A549 (cell line): ENCODE measurements at regions not wholly inside any gene's neighbourhood (a gene's known extent, or its start where the extent isn't known, plus 50 kb on each side); places are given as distances from the start of the nearest gene placed in this dataset.

Source experiments
- ATAC-seq, 2 experiments: fragments of 200-7000 bp in 1 of 2; fragments of >200 bp in 1 of 2; cut with Nextera tagmentation in 1 of 2; cut with Tn5 transposase in 1 of 2; 3 replicates each; pipeline versions ENCODE4 v1.8.0 to v1.9.1; 2018 to 2020; ENCODE audit warnings: mild to moderate bottlenecking in 1 of 2, moderate library complexity in 1 of 2
- CTCF ChIA-PET: fragments of 300-600 bp; sonication (Branson Sonifier 250); formaldehyde crosslinking; extraction: SDS; loops from one replicate; lab custom pipeline; 2021; ENCODE audit warnings: antibody characterized with exemption, inconsistent platforms; lab: Yijun Ruan, JAX
- POLR2A ChIA-PET: fragments of 350-600 bp; formaldehyde crosslinking; extraction: SDS; loops from one replicate; lab custom pipeline; 2021; ENCODE audit warnings: antibody characterized with exemption, inconsistent platforms; lab: Yijun Ruan, JAX
- DNase-seq, 2 experiments: peaks; one replicate each; pipeline versions ENCODE4 v3.0.0 to v3.0.0-alpha.2; 2011 to 2016; ENCODE audit warnings: low read depth in 1 of 2, low spot score in 1 of 2
- FAIRE-seq: peaks from 2 replicates; lab custom pipeline; 2011; peaks lifted over from hg19 to GRCh38; lab: Jason Lieb, UNC
- H3K27ac ChIP-seq, 2 experiments: fragments of >200 bp; sonication (Bioruptor Twin); formaldehyde crosslinking; 3 replicates each; pipeline ENCODE4 v1.5.1; 2016 to 2017
- H3K4me1 ChIP-seq: fragments of >200 bp; sonication (Bioruptor Twin); formaldehyde crosslinking; 3 replicates; pipeline ENCODE4 v1.6.1; 2016
- H3K4me2 ChIP-seq: fragments of >200 bp; sonication (Bioruptor Twin); formaldehyde crosslinking; 3 replicates; pipeline ENCODE4 v1.6.1; 2016
- H3K4me3 ChIP-seq: fragments of >200 bp; sonication (Bioruptor Twin); formaldehyde crosslinking; 3 replicates; pipeline ENCODE4 v1.5.1; 2016
- H3K9me3 ChIP-seq: fragments of >200 bp; sonication (Bioruptor Twin); formaldehyde crosslinking; 3 replicates; pipeline ENCODE4 v1.6.1; 2016
- CHD4 ChIP-seq: fragments of 200-600 bp; sonication (generic); IDR thresholded peaks from 2 replicates; pipeline ENCODE4 v1.6.1; 2016; ENCODE audit warnings: antibody characterized with exemption, mild to moderate bottlenecking, borderline replicate concordance
- ESRRA ChIP-seq: fragments of 150-350 bp; IDR thresholded peaks from 2 replicates; pipeline ENCODE4 v1.6.1; 2014; ENCODE audit warnings: mild to moderate bottlenecking, low read length, borderline replicate concordance
- FOSB ChIP-seq: fragments of 250-450 bp; sonication (Bioruptor Pico); IDR thresholded peaks from 2 replicates; pipeline ENCODE4 v1.5.0; 2020; ENCODE audit warnings: mild to moderate bottlenecking, moderate library complexity
- FOXS1 ChIP-seq: fragments of 250-450 bp; sonication (Bioruptor Pico); IDR thresholded peaks from 2 replicates; pipeline ENCODE4 v1.5.0; 2020; ENCODE audit warnings: mild to moderate bottlenecking, moderate library complexity
- HOXB13 ChIP-seq: fragments of 250-450 bp; sonication (Bioruptor Pico); IDR thresholded peaks from 2 replicates; pipeline ENCODE4 v1.5.0; 2020; ENCODE audit warnings: low read depth, mild to moderate bottlenecking, moderate library complexity
- KDM5A ChIP-seq: fragments of 200-600 bp; sonication (generic); IDR thresholded peaks from 2 replicates; pipeline ENCODE4 v1.6.1; 2016; ENCODE audit warnings: antibody characterized with exemption, mild to moderate bottlenecking
- NFE2L2 ChIP-seq: fragments of 150-350 bp; conservative IDR thresholded peaks from 2 replicates; pipeline ENCODE4 v1.6.1; 2014; ENCODE audit warnings: low read length
- RAD21 ChIP-seq, 2 experiments: fragments of >200 bp in 1 of 2; sonication (Bioruptor Twin) in 1 of 2; formaldehyde crosslinking in 1 of 2; IDR thresholded peaks in 1 of 2; conservative IDR thresholded peaks in 1 of 2; 2 replicates in 1 of 2; 3 replicates in 1 of 2; pipeline ENCODE4 v1.6.1; 2012 to 2018; ENCODE audit warnings: inconsistent platforms in 1 of 2
- RNF2 ChIP-seq: fragments of 200-600 bp; sonication (generic); IDR thresholded peaks from 2 replicates; pipeline ENCODE4 v1.6.1; 2016; ENCODE audit warnings: low read depth, mild to moderate bottlenecking, antibody characterized with exemption, moderate library complexity, borderline replicate concordance
- SREBF2 ChIP-seq: fragments of 450-650 bp; IDR thresholded peaks from 2 replicates; pipeline ENCODE4 v1.6.1; 2014; ENCODE audit warnings: mild to moderate bottlenecking, moderate library complexity
- TFCP2L1 ChIP-seq: fragments of 250-450 bp; sonication (Bioruptor Pico); IDR thresholded peaks from 2 replicates; pipeline ENCODE4 v1.5.0; 2021; ENCODE audit warnings: mild to moderate bottlenecking
- TP53 ChIP-seq: fragments of 250-450 bp; sonication (Bioruptor Pico); IDR thresholded peaks from 2 replicates; pipeline ENCODE4 v1.5.0; 2021; ENCODE audit warnings: mild to moderate bottlenecking, moderate library complexity
- ZFP36 ChIP-seq: fragments of 450-650 bp; IDR thresholded peaks from 2 replicates; pipeline ENCODE4 v1.6.1; 2014; ENCODE audit warnings: borderline replicate concordance; ENCODE audit not compliant: partially characterized antibody
- WGBS: methylation state at CpG from one replicate; pipeline ENCODE4 v1.1.6; 2017; ENCODE audit errors: missing lambda C conversion rate; 5-methylcytosine and 5-hydroxymethylcytosine counted together
- TF ChIP-seq, protein P1 (sequence below): fragments of >200 bp; sonication (Bioruptor Twin); formaldehyde crosslinking; IDR thresholded peaks from 3 replicates; pipeline ENCODE4 v1.5.1; 2016
- TF ChIP-seq, protein P2 (sequence below): IDR thresholded peaks from 2 replicates; pipeline ENCODE4 v1.6.1; 2012; ENCODE audit warnings: low read depth, borderline replicate concordance

DNA sequence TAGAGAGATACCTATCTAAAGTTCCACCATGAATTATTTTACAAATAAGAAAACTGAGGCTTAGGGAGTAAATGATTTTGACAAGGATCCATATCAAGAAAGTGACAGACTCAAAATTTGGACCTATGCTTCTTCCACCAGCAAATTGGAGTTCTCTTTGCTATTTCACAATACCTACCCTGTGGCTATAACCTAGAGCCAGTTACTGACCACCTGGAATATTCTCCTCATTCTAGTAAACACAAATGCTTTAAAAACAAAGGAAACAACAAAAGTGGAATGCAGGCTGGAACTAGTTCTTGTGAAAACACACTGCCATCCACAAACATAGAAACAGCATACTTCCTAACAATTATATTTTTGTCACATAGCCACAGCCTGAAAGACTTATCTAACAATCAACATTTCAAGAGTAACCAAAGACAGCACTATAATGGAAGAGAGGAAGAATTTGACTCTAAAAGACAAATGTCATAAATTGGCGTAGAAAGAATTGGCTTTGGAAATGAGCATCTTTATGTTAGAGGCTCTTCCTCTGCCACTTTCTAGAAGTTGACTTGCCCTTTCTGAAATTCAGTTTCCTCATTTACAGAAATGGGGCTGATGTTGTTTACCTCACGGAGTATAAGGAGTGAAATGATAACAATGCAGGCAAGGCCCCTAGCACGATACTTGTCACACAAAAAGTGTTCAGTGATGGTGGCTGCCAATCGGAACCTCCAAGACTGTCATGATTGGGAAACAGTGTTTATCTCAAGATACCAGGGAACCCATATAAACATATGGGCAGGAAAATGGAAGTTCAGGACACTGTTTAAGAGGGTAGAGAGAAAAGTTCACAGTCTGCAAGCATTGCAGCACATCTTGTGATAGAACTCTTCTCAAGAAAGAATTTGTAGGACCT lies 138.6 kb upstream of the LGR5 start:
- ChIA-PET POLR2A (no interaction called here), CTCF (no interaction called here)
- DNase-seq = no peak
- WGBS = 38% methylated on average over 4 of the region's 4 CpGs
- Histone ChIP-seq H3K4me1 (no peaks in the 10 kb centered on the region), H3K4me3 (no peak overlapping the region), H3K27ac (no peak overlapping the region), H3K9me3 (no peaks in the 10 kb centered on the region), H3K4me2 (no peak overlapping the region)
- ATAC-seq = no peak
- TF ChIP-seq FOSB (CRISPR knock-in tag) (no peak), RNF2 (no peak), NFE2L2 (no peak), CHD4 (no peak)
- TF ChIP-seq, protein P1, sequence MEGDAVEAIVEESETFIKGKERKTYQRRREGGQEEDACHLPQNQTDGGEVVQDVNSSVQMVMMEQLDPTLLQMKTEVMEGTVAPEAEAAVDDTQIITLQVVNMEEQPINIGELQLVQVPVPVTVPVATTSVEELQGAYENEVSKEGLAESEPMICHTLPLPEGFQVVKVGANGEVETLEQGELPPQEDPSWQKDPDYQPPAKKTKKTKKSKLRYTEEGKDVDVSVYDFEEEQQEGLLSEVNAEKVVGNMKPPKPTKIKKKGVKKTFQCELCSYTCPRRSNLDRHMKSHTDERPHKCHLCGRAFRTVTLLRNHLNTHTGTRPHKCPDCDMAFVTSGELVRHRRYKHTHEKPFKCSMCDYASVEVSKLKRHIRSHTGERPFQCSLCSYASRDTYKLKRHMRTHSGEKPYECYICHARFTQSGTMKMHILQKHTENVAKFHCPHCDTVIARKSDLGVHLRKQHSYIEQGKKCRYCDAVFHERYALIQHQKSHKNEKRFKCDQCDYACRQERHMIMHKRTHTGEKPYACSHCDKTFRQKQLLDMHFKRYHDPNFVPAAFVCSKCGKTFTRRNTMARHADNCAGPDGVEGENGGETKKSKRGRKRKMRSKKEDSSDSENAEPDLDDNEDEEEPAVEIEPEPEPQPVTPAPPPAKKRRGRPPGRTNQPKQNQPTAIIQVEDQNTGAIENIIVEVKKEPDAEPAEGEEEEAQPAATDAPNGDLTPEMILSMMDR = no peak
- FAIRE-seq = no peak

DNA sequence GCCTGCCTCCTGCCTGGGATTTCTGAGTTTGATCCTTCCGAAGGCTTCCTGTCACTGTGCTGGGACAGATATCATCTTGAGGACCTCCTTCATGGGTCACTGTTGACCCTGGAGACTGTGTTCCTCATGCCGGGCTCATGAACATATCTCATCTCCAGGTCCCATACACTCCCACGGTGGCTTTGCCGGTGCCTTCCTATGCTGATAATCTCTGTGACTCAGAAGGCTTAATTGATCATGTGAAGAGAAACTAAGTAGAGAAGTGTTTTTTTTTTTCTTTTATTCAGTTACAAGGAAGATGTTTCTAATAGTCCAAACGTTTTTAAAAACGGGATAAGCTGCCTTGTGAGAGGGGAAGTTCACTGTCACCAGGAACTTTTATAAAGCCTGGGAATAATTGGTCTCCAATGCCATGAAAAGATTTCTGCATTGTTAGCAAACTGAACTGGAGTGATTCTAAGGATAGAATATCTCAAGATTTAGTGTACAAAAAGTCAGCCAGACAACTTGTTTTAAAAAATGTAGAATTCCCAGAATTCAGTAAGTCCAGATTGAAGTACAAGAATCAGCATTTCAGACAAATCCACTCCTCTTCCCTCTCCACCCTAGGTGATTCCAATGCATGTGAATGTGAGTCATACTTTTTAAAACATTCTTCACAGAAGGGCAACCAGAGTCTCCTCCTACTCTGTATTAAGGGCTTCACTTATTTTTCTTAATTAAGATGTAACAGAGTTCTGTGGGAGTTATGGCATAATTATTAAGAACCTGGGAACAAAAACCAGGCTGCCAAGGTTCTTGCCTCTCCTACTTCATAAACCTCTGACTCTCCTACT lies 139.8 kb upstream of the LGR5 start:
- WGBS = 15% methylated on average over 6 of the region's 6 CpGs
- ATAC-seq = no peak
- TF ChIP-seq TFCP2L1 (CRISPR knock-in tag) = no peak
- TF ChIP-seq ESRRA = no peak

DNA sequence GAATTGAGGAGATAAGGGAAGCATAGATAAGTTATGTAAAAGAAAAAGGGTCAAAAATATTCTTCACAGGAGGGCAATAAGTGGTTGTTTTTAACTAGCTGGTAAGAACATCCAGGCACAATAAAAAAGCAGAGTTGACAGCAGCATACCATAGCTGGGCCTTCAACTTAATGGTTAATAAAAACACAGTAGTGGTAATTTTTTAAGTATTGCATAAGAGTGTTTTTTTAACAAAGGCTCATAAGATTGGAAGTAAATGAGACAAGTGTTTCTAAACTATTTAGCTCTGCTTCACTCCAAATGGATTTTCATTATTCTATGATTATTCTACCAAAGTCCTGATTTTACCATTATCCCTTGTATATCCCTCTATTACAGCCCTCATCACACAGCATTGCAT lies 140.1 kb upstream of the TSPAN8 start:
- FAIRE-seq (no peak), DNase-seq (no peak), ATAC-seq (no peak)
- H3K27ac ChIP-seq = no peak overlapping the region
- CTCF ChIA-PET = interaction anchor here (1.1 kb wide), 1 partner anchor 95 kb away, joined by 3 read pairs; no protein-coding TSS in a partner anchor
- POLR2A ChIA-PET = no interaction called here
- no peak overlapping the region for H3K4me2 ChIP-seq
- H3K4me3 ChIP-seq = no peak overlapping the region
- TF ChIP-seq KDM5A (no peak), ZFP36 (no peak), TP53 (CRISPR knock-in tag) (no peak), FOXS1 (no peak), SREBF2 (no peak), RAD21 (conservative IDR thresholded peaks at IDR 0.05 in 1 of 2, IDR thresholded peaks at IDR 0.05 in 1 of 2) (no peak), HOXB13 (CRISPR knock-in tag) (no peak)
- TF ChIP-seq, protein P2, sequence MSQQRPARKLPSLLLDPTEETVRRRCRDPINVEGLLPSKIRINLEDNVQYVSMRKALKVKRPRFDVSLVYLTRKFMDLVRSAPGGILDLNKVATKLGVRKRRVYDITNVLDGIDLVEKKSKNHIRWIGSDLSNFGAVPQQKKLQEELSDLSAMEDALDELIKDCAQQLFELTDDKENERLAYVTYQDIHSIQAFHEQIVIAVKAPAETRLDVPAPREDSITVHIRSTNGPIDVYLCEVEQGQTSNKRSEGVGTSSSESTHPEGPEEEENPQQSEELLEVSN = no peak
- no peaks in the 10 kb centered on the region for H3K4me1 ChIP-seq
- no peaks in the 10 kb centered on the region for H3K9me3 ChIP-seq

More for the DNA sequence above, 139.8 kb upstream of the LGR5 start:
- no peak for DNase-seq
- no peak for FAIRE-seq
- Histone ChIP-seq H3K4me3 (no peak overlapping the region), H3K27ac (no peak overlapping the region), H3K4me1 (no peaks in the 10 kb centered on the region), H3K4me2 (no peak overlapping the region), H3K9me3 (no peaks in the 10 kb centered on the region)
- ChIA-PET CTCF (no interaction called here), POLR2A (no interaction called here)
